CD14-positive monocyte (primary cell): ENCODE measurements at regions not wholly inside any gene's neighbourhood (a gene's known extent, or its start where the extent isn't known, plus 50 kb on each side); places are given as distances from the start of the nearest gene placed in this dataset.

Experiments used
- DNase-seq, 3 donors: peaks; one replicate each; pipeline ENCODE4 v3.0.0-alpha.2; 2011 to 2022
- H2AFZ ChIP-seq: 2 replicates; pipeline ENCODE4 v1.6.0; 2012; ENCODE audit warnings: mild to moderate bottlenecking, low read depth, low read length, inconsistent platforms; ENCODE audit not compliant: insufficient read depth, poor library complexity, severe bottlenecking
- H3K27ac ChIP-seq, 2 donors: 1 replicate in 1 of 2; 2 replicates in 1 of 2; pipeline ENCODE4 v1.5.1; 2012 to 2013; ENCODE audit warnings: low read length in 2 of 2, control low read depth in 1 of 2, inconsistent platforms in 1 of 2, low read depth in 1 of 2, mild to moderate bottlenecking in 1 of 2
- H3K27me3 ChIP-seq, 2 donors: one replicate each; pipeline versions ENCODE4 v1.6.0 to v1.6.1; 2011 to 2013; ENCODE audit warnings: low read length in 2 of 2; ENCODE audit not compliant: control insufficient read depth in 2 of 2, insufficient read depth in 2 of 2
- H3K36me3 ChIP-seq, 2 donors: replicated peaks in 1 of 2; 1 replicate in 1 of 2; 2 replicates in 1 of 2; pipeline versions ENCODE4 v1.5.1 to v1.6.1; 2012 to 2013; ENCODE audit warnings: low read length in 2 of 2, control low read depth in 1 of 2, inconsistent platforms in 1 of 2, mild to moderate bottlenecking in 1 of 2; ENCODE audit not compliant: insufficient read depth in 2 of 2, control insufficient read depth in 1 of 2
- H3K4me1 ChIP-seq, 2 donors: 1 replicate in 1 of 2; 2 replicates in 1 of 2; pipeline versions ENCODE4 v1.5.1 to v1.6.1; 2012 to 2013; ENCODE audit warnings: low read length in 2 of 2, control low read depth in 1 of 2, inconsistent platforms in 1 of 2, mild to moderate bottlenecking in 1 of 2, moderate library complexity in 1 of 2; ENCODE audit not compliant: insufficient read depth in 2 of 2, control insufficient read depth in 1 of 2
- H3K4me2 ChIP-seq: replicated peaks from 2 replicates; pipeline ENCODE3; 2012; ENCODE audit warnings: low read length, moderate library complexity, mild to moderate bottlenecking; ENCODE audit not compliant: poor library complexity, severe bottlenecking; ENCODE audit errors: extremely low read depth
- H3K4me3 ChIP-seq, 3 experiments: fragments of 200-600 bp in 1 of 3; sonication (generic) in 1 of 3; replicated peaks in 1 of 3; 1 replicate in 2 of 3; 2 replicates in 1 of 3; pipeline ENCODE4 v1.5.1; 2011 to 2013; ENCODE audit warnings: low read length in 3 of 3, mild to moderate bottlenecking in 3 of 3, control low read depth in 2 of 3, low read depth in 2 of 3, inconsistent platforms in 1 of 3, moderate library complexity in 1 of 3
- H3K79me2 ChIP-seq: 2 replicates; pipeline ENCODE4 v1.6.0; 2012; ENCODE audit warnings: mild to moderate bottlenecking, control low read depth, inconsistent platforms, low read length, moderate library complexity; ENCODE audit not compliant: insufficient read depth
- H3K9ac ChIP-seq: 2 replicates; pipeline ENCODE4 v1.6.0; 2017; ENCODE audit warnings: low read length, mild to moderate bottlenecking; ENCODE audit not compliant: insufficient read depth, poor library complexity, severe bottlenecking
- H3K9me3 ChIP-seq, 2 donors: replicated peaks in 1 of 2; 1 replicate in 1 of 2; 2 replicates in 1 of 2; pipeline versions ENCODE4 v1.5.1 to v1.6.1; 2012 to 2013; ENCODE audit warnings: low read length in 2 of 2, control low read depth in 1 of 2; ENCODE audit not compliant: control insufficient read depth in 1 of 2, insufficient read depth in 1 of 2
- H4K20me1 ChIP-seq: 2 replicates; pipeline ENCODE4 v1.6.0; 2012; ENCODE audit warnings: mild to moderate bottlenecking, low read length, control low read depth, moderate library complexity; ENCODE audit not compliant: insufficient read depth
- H3K27ac Mint-ChIP-seq, 7 donors: one replicate each; pipeline ENCODE4 v1.8.0; 2020; ENCODE audit warnings: mild to moderate bottlenecking in 7 of 7, mixed read lengths in 7 of 7, moderate library complexity in 6 of 7, inconsistent platforms in 2 of 7
- H3K27me3 Mint-ChIP-seq, 3 donors: one replicate each; pipeline ENCODE4 v1.8.0; 2021 to 2022; ENCODE audit warnings: low read depth in 3 of 3, mild to moderate bottlenecking in 3 of 3, mixed read lengths in 3 of 3, moderate library complexity in 3 of 3, inconsistent platforms in 1 of 3
- H3K36me3 Mint-ChIP-seq, 2 donors: one replicate each; pipeline ENCODE4 v1.8.0; 2020; ENCODE audit warnings: mixed read lengths in 2 of 2, inconsistent platforms in 1 of 2, mild to moderate bottlenecking in 1 of 2
- H3K4me1 Mint-ChIP-seq: one replicate; pipeline ENCODE4 v1.8.0; 2020; ENCODE audit warnings: mild to moderate bottlenecking, mixed read lengths
- H3K4me3 Mint-ChIP-seq, 2 donors: one replicate each; pipeline ENCODE4 v1.8.0; 2020; ENCODE audit warnings: mild to moderate bottlenecking in 2 of 2, mixed read lengths in 2 of 2, moderate library complexity in 1 of 2
- H3K9me3 Mint-ChIP-seq, 7 donors: one replicate each; pipeline ENCODE4 v1.8.0; 2020 to 2022; ENCODE audit warnings: mixed read lengths in 7 of 7, mild to moderate bottlenecking in 6 of 7, moderate library complexity in 6 of 7, inconsistent platforms in 2 of 7
- CTCF ChIP-seq: fragments of 200-600 bp; IDR thresholded peaks from one replicate; pipeline ENCODE4 v1.8.0; 2022; ENCODE audit warnings: antibody characterized with exemption, mild to moderate bottlenecking
- whole genome bisulfite sequencing: methylation state at CpG from one replicate; pipeline ENCODE4 v1.1.5; 2013; ENCODE audit warnings: missing lambda C conversion rate; ENCODE audit not compliant: insufficient coverage; 5-methylcytosine and 5-hydroxymethylcytosine counted together
- intact Hi-C, 2 donors: fragments of 100-400 bp; cut with micrococcal nuclease; formaldehyde crosslinking; loops; one replicate each; pipeline versions ENCODE4 v1.15.0 to v1.15.1; 2023

GRCh38 chr16:77060614-77061013 is 130.4 kb upstream of the MON1B start:
- Mint-ChIP-seq H3K9me3 (peaks cover 0 to 5% (median 0%) of the 10 kb centered on the region in 7 donors), H3K27me3 (peaks cover 0 to 1% (median 0%) of the 10 kb centered on the region in 3 donors), H3K4me3 (no peak overlapping the region), H3K27ac (no peak overlapping the region), H3K4me1 (no peaks in the 10 kb centered on the region), H3K36me3 (no peaks in the 10 kb centered on the region)
- Histone ChIP-seq H4K20me1 (no peaks in the 10 kb centered on the region), H3K27ac (no peak overlapping the region), H3K9me3 (no peaks in the 10 kb centered on the region), H3K36me3 (no peaks in the 10 kb centered on the region), H3K9ac (no peak overlapping the region), H3K4me2 (no peak overlapping the region), H3K4me3 (no peak overlapping the region), H3K79me2 (no peaks in the 10 kb centered on the region), H3K4me1 (no peaks in the 10 kb centered on the region), H3K27me3 (no peaks in the 10 kb centered on the region), H2AFZ (no peak overlapping the region)
- WGBS = no CpG with 5 or more reads among the region's 1 CpG
- intact Hi-C loops = no loop called here
- no peak for DNase-seq
- TF ChIP-seq CTCF = no peak

GRCh38 chr16:77062878-77063675 is 127.9 kb upstream of the MON1B start:
- Histone ChIP-seq H3K4me3 (no peak overlapping the region), H3K9ac (no peak overlapping the region), H3K4me2 (no peak overlapping the region), H3K27me3 (no peaks in the 10 kb centered on the region), H3K79me2 (no peaks in the 10 kb centered on the region), H3K4me1 (no peaks in the 10 kb centered on the region), H3K27ac (no peak overlapping the region), H3K36me3 (no peaks in the 10 kb centered on the region), H3K9me3 (no peaks in the 10 kb centered on the region), H4K20me1 (no peaks in the 10 kb centered on the region), H2AFZ (no peak overlapping the region)
- no peaks in the 10 kb centered on the region for H3K4me1 Mint-ChIP-seq
- peaks cover 0 to 1% (median 0%) of the 10 kb centered on the region in 3 donors for H3K27me3 Mint-ChIP-seq
- intact Hi-C loops = no loop called here
- H3K36me3 Mint-ChIP-seq = no peaks in the 10 kb centered on the region
- no peak overlapping the region for H3K4me3 Mint-ChIP-seq
- no peak overlapping the region for H3K27ac Mint-ChIP-seq
- WGBS = 38% methylated on average over 3 of the region's 11 CpGs
- TF ChIP-seq CTCF = no peak
- peaks cover 0 to 3% (median 0%) of the 10 kb centered on the region in 7 donors for H3K9me3 Mint-ChIP-seq
- DNase-seq = no peak
